Epithelial cell of esophagus (primary cell): ENCODE measurements at regions not wholly inside any gene's neighbourhood (a gene's known extent, or its start where the extent isn't known, plus 50 kb on each side); places are given as distances from the start of the nearest gene placed in this dataset.
"Not testable (repeated sequence)": the region's sequence is repeated elsewhere in the genome, so short reads cannot be mapped to it uniquely, and the experiment has no call there.

Experiments
- DNase-seq: peaks from one replicate; pipeline ENCODE4 v3.0.0; 2010; ENCODE audit warnings: low read depth
- H3K4me3 ChIP-seq: 2 replicates; pipeline ENCODE4 v1.5.1; 2011; ENCODE audit warnings: mild to moderate bottlenecking, low read length, control low read depth
- CTCF ChIP-seq: IDR thresholded peaks from 2 replicates; pipeline ENCODE4 v1.5.1; 2011; ENCODE audit warnings: low read depth, mild to moderate bottlenecking, low read length, control low read depth, inconsistent platforms; ENCODE audit not compliant: insufficient read depth; ENCODE audit errors: missing control alignments

- H3K4me3 ChIP-seq, result no peak overlapping the region
- no peak for TF ChIP-seq CTCF
- no peak for DNase-seq
Measured at GRCh38 chr4:126924237-126924636, 708.5 kb upstream of the INTU start.

- not testable (repeated sequence) for DNase-seq, H3K4me3 ChIP-seq
Measured at GRCh38 chr4:126930059-126930458, 702.7 kb upstream of the INTU start.

- no peak overlapping the region for H3K4me3 ChIP-seq
- no peak for TF ChIP-seq CTCF
- DNase-seq, result no peak
Measured at GRCh38 chr4:126935801-126936200, 697.0 kb upstream of the INTU start.

- no peak overlapping the region for H3K4me3 ChIP-seq
- TF ChIP-seq CTCF, result no peak
- DNase-seq, result no peak
Measured at GRCh38 chr4:126937342-126937741, 695.4 kb upstream of the INTU start.

- no peak for DNase-seq
- no peak for TF ChIP-seq CTCF
- H3K4me3 ChIP-seq, result no peak overlapping the region
Measured at GRCh38 chr4:126937846-126938422, 694.8 kb upstream of the INTU start.

GRCh38 chr4:126939401-126939800 lies 693.4 kb upstream of the INTU start:
- no peak overlapping the region for H3K4me3 ChIP-seq
- peak; percentile 67 for DNase-seq
- no peak for TF ChIP-seq CTCF

GRCh38 chr4:126947536-126947935 lies 685.2 kb upstream of the INTU start:
- TF ChIP-seq CTCF, result no peak
- H3K4me3 ChIP-seq, result no peak overlapping the region
- DNase-seq, result no peak
